ENCODE measurements at regions not wholly inside any gene's neighbourhood (a gene's known extent, or its start where the extent isn't known, plus 50 kb on each side); places are given as distances from the start of the nearest gene placed in this dataset.

- no peaks in the 10 kb centered on the region for H3K36me3 ChIP-seq (ENCODE audit: control insufficient read depth in 2 of 2, extremely low read depth in 1 of 2, insufficient read depth in 2 of 2, low read length in 2 of 2)
- no peaks in the 10 kb centered on the region for H4K20me1 ChIP-seq (replicated peaks; ENCODE audit: control insufficient read depth, extremely low read depth, insufficient read depth, low read length)
- H2AFZ ChIP-seq (ENCODE audit: low read depth, low read length): no peak overlapping the region
- POLR2A ChIA-PET: no interaction called here
- no peaks in the 10 kb centered on the region for H3K4me1 ChIP-seq (ENCODE audit: control insufficient read depth, extremely low read depth, insufficient read depth, low read length)
- peaks cover 3% of the 10 kb centered on the region for H3K9me3 ChIP-seq (replicated peaks; ENCODE audit: control insufficient read depth, insufficient read depth, low read length)
- no peak for TF ChIP-seq GATA2 (IDR thresholded peaks at IDR 0.05; ENCODE audit: insufficient read depth, insufficient read length, low read depth, low read length)
- no peak for TF ChIP-seq POLR2A (IDR thresholded peaks at IDR 0.05; ENCODE audit: low read depth, low read length)
- no peak for TF ChIP-seq MAX (IDR thresholded peaks at IDR 0.05; ENCODE audit: insufficient read depth, insufficient read length)
- no peak for TF ChIP-seq JUN (IDR thresholded peaks at IDR 0.05; ENCODE audit: borderline replicate concordance, insufficient read depth, insufficient read length, low read depth)
- TF ChIP-seq FOS (IDR thresholded peaks at IDR 0.05; ENCODE audit: borderline replicate concordance, insufficient read depth, low read length): no peak
- no peak for TF ChIP-seq POLR2AphosphoS5 (IDR thresholded peaks at IDR 0.05; ENCODE audit: insufficient read depth, low read depth, low read length)
- no peak for TF ChIP-seq CTCF (IDR thresholded peaks at IDR 0.05; ENCODE audit: extremely low read depth in 1 of 2, insufficient read depth in 1 of 2, low read depth in 1 of 2, low read length in 2 of 2)
- no peak for TF ChIP-seq EZH2 (IDR thresholded peaks at IDR 0.05; ENCODE audit: borderline replicate concordance, low read depth, low read length, severe bottlenecking)
- no peak for TF ChIP-seq MYC (IDR thresholded peaks at IDR 0.05; ENCODE audit: low read depth, low read length)
- no peak for DNase-seq (ENCODE audit: low read depth, low spot score)
- H3K79me2 ChIP-seq (ENCODE audit: control insufficient read depth, insufficient read depth, low read length): no peaks in the 10 kb centered on the region
- intact Hi-C loops (cut with micrococcal nuclease) (no loop called here), dilution Hi-C loops (cut with MboI; ENCODE audit: extremely low pct_ligation_motif_present, low sequenced_read_pairs) (no loop called here)
- BruUV-seq (replicated peaks): no TSS peak
- no peak overlapping the region for H3K4me2 ChIP-seq (ENCODE audit: insufficient read depth, low read length)
- no peaks in the 10 kb centered on the region for H3K27me3 ChIP-seq (ENCODE audit: control insufficient read depth in 2 of 2, insufficient read depth in 2 of 2, low read length in 2 of 2)
- FAIRE-seq: no peak
- no peak overlapping the region for H3K27ac ChIP-seq (ENCODE audit: insufficient read depth, low read depth, low read length)
- H3K9me1 ChIP-seq (replicated peaks; ENCODE audit: control insufficient read depth, extremely low read depth, insufficient read depth, low read length): no peaks in the 10 kb centered on the region
- no peak overlapping the region for H3K9ac ChIP-seq (replicated peaks; ENCODE audit: extremely low read depth, insufficient read depth, low read length)
- CTCF ChIA-PET: no interaction called here
- no peak overlapping the region for H3K4me3 ChIP-seq (replicated peaks in 1 of 3; ENCODE audit: insufficient read depth in 1 of 3, low read depth in 1 of 3, low read length in 3 of 3)
Measured at GRCh38 chr3:164818318-164818717, 260.0 kb downstream of the SI start.

Data from endothelial cell of umbilical vein (primary cell).